GM19452 (cell line): ENCODE measurements at regions not wholly inside any gene's neighbourhood (a gene's known extent, or its start where the extent isn't known, plus 50 kb on each side); places are given as distances from the start of the nearest gene placed in this dataset.

Source experiments
- ATAC-seq: cut with Tn5 transposase; IDR thresholded peaks from one replicate; pipeline ENCODE4 v1.9.1; 2021; ENCODE audit not compliant: unreplicated experiment

- no peak for ATAC-seq
Measured at GRCh38 chr3:9301091-9301490, 51.6 kb upstream of the SRGAP3 start.

- no peak for ATAC-seq
Measured at GRCh38 chr3:9301798-9302197, 52.4 kb upstream of the SRGAP3 start.

GRCh38 chr3:9302425-9303181 is 53.2 kb upstream of the SRGAP3 start:
- ATAC-seq = peak; percentile 94

GRCh38 chr3:9308298-9308990 is 54.4 kb upstream of the THUMPD3 start:
- ATAC-seq = no peak

GRCh38 chr3:9310043-9310442 is 52.8 kb upstream of the THUMPD3 start:
- no peak for ATAC-seq

GRCh38 chr3:9311228-9311627 is 51.6 kb upstream of the THUMPD3 start:
- ATAC-seq = no peak
